Endothelial cell of umbilical vein (primary cell): ENCODE measurements at regions not wholly inside any gene's neighbourhood (a gene's known extent, or its start where the extent isn't known, plus 50 kb on each side); places are given as distances from the start of the nearest gene placed in this dataset.

ENCODE experiments used
- BruUV-seq: library from RNA; stranded (reverse); fragments of 400-500 nt; replicated peaks from 2 replicates; lab custom pipeline; 2021; lab: Mats Ljungman, UMichigan
- CTCF ChIA-PET: fragments of 300-600, 350-600 bp; sonication (Branson Sonifier 250); formaldehyde crosslinking; loops from one replicate; lab custom pipeline; 2021; ENCODE audit warnings: antibody characterized with exemption, inconsistent platforms; lab: Charles Lee
- POLR2A ChIA-PET: fragments of 300-600, 350-600 bp; sonication (Branson Sonifier 250); formaldehyde crosslinking; loops from one replicate; lab custom pipeline; 2021; ENCODE audit warnings: antibody characterized with exemption, inconsistent platforms; lab: Charles Lee
- DNase-seq: peaks from one replicate; pipeline ENCODE4 v3.0.0-alpha.2; 2011; ENCODE audit warnings: low read depth, low spot score
- FAIRE-seq: peaks from 2 replicates; lab custom pipeline; 2011; peaks lifted over from hg19 to GRCh38; lab: Jason Lieb, UNC
- H2AFZ ChIP-seq: 2 replicates; pipeline ENCODE4 v1.6.0; 2012; ENCODE audit warnings: low read depth, low read length, control low read depth, inconsistent platforms
- H3K27ac ChIP-seq: 2 replicates; pipeline ENCODE4 v1.5.1; 2011; ENCODE audit warnings: low read depth, mild to moderate bottlenecking, control low read depth, low read length, moderate library complexity; ENCODE audit not compliant: insufficient read depth
- H3K27me3 ChIP-seq, 2 experiments: 2 replicates each; pipeline versions ENCODE4 v1.6.0 to v1.6.1; 2011; ENCODE audit warnings: low read length in 2 of 2, mixed read lengths in 1 of 2; ENCODE audit not compliant: control insufficient read depth in 2 of 2, insufficient read depth in 2 of 2
- H3K36me3 ChIP-seq, 2 experiments: 2 replicates in 1 of 2; 3 replicates in 1 of 2; pipeline ENCODE4 v1.5.1; 2011; ENCODE audit warnings: low read length in 2 of 2, mild to moderate bottlenecking in 1 of 2, moderate library complexity in 1 of 2; ENCODE audit not compliant: control insufficient read depth in 2 of 2, insufficient read depth in 2 of 2; ENCODE audit errors: extremely low read depth in 1 of 2
- H3K4me1 ChIP-seq: 3 replicates; pipeline ENCODE4 v1.5.1; 2011; ENCODE audit warnings: mild to moderate bottlenecking, low read length; ENCODE audit not compliant: control insufficient read depth, insufficient read depth; ENCODE audit errors: extremely low read depth
- H3K4me2 ChIP-seq: 2 replicates; pipeline ENCODE4 v1.6.1; 2011; ENCODE audit warnings: low read length, control low read depth, mixed read lengths; ENCODE audit not compliant: insufficient read depth
- H3K4me3 ChIP-seq, 3 experiments: fragments of 200-600 bp in 1 of 3; sonication (generic), shearing (Covaris generic) in 1 of 3; replicated peaks in 1 of 3; 2 replicates each; pipeline ENCODE4 v1.5.1; 2011 to 2016; ENCODE audit warnings: control low read depth in 3 of 3, low read length in 3 of 3, mild to moderate bottlenecking in 2 of 3, inconsistent platforms in 1 of 3, low read depth in 1 of 3, moderate library complexity in 1 of 3; ENCODE audit not compliant: insufficient read depth in 1 of 3
- H3K79me2 ChIP-seq: 2 replicates; pipeline ENCODE4 v1.6.0; 2012; ENCODE audit warnings: low read length, inconsistent platforms; ENCODE audit not compliant: control insufficient read depth, insufficient read depth
- H3K9ac ChIP-seq: replicated peaks from 2 replicates; pipeline ENCODE3; 2011; ENCODE audit warnings: low read length, control low read depth; ENCODE audit not compliant: insufficient read depth; ENCODE audit errors: extremely low read depth
- H3K9me1 ChIP-seq: replicated peaks from 3 replicates; pipeline ENCODE4 v1.6.0; 2011; ENCODE audit warnings: mild to moderate bottlenecking, low read length; ENCODE audit not compliant: control insufficient read depth, insufficient read depth; ENCODE audit errors: extremely low read depth
- H3K9me3 ChIP-seq: replicated peaks from 2 replicates; pipeline ENCODE4 v1.5.1; 2012; ENCODE audit warnings: low read length, inconsistent platforms; ENCODE audit not compliant: control insufficient read depth, insufficient read depth
- H4K20me1 ChIP-seq: replicated peaks from 2 replicates; pipeline ENCODE3; 2011; ENCODE audit warnings: mild to moderate bottlenecking, low read length; ENCODE audit not compliant: control insufficient read depth, insufficient read depth; ENCODE audit errors: extremely low read depth
- EZH2 ChIP-seq: IDR thresholded peaks from 2 replicates; pipeline ENCODE4 v1.6.1; 2012; ENCODE audit warnings: borderline replicate concordance, low read depth, mild to moderate bottlenecking, moderate library complexity, low read length, inconsistent platforms; ENCODE audit not compliant: severe bottlenecking
- FOS ChIP-seq: IDR thresholded peaks from 2 replicates; pipeline ENCODE4 v1.6.1; 2011; ENCODE audit warnings: mild to moderate bottlenecking, low read length, moderate library complexity, borderline replicate concordance; ENCODE audit not compliant: insufficient read depth
- GATA2 ChIP-seq: IDR thresholded peaks from 2 replicates; pipeline ENCODE4 v1.7.0; 2011; ENCODE audit warnings: low read depth, mild to moderate bottlenecking, moderate library complexity, mixed read lengths, low read length; ENCODE audit not compliant: insufficient read length, insufficient read depth
- JUN ChIP-seq: IDR thresholded peaks from 2 replicates; pipeline ENCODE4 v1.6.1; 2011; ENCODE audit warnings: borderline replicate concordance, low read depth; ENCODE audit not compliant: insufficient read length, insufficient read depth
- MAX ChIP-seq: IDR thresholded peaks from 2 replicates; pipeline ENCODE4 v1.6.1; 2011; ENCODE audit not compliant: insufficient read depth, insufficient read length
- POLR2AphosphoS5 ChIP-seq: IDR thresholded peaks from 2 replicates; pipeline ENCODE4 v1.6.1; 2012; ENCODE audit warnings: low read depth, mild to moderate bottlenecking, control low read depth, low read length, moderate library complexity; ENCODE audit not compliant: insufficient read depth
- dilution Hi-C: fragments of 300-500 bp; cut with MboI; formaldehyde crosslinking; loops from one replicate; pipeline ENCODE4 v1.15.0; 2019; ENCODE audit warnings: low sequenced_read_pairs; ENCODE audit not compliant: extremely low pct_ligation_motif_present
- intact Hi-C: fragments of 100-400 bp; cut with micrococcal nuclease; formaldehyde crosslinking; loops from one replicate; pipeline ENCODE4 v1.10.0; 2022
- TF ChIP-seq, protein P1 (sequence below), 2 donors: IDR thresholded peaks; 1 replicate in 1 of 2; 2 replicates in 1 of 2; pipeline ENCODE4 v1.5.1; 2011; ENCODE audit warnings: low read length in 2 of 2, mild to moderate bottlenecking in 2 of 2, moderate library complexity in 2 of 2, control low read depth in 1 of 2, inconsistent platforms in 1 of 2, low read depth in 1 of 2; ENCODE audit not compliant: insufficient read depth in 1 of 2; ENCODE audit errors: extremely low read depth in 1 of 2

DNA sequence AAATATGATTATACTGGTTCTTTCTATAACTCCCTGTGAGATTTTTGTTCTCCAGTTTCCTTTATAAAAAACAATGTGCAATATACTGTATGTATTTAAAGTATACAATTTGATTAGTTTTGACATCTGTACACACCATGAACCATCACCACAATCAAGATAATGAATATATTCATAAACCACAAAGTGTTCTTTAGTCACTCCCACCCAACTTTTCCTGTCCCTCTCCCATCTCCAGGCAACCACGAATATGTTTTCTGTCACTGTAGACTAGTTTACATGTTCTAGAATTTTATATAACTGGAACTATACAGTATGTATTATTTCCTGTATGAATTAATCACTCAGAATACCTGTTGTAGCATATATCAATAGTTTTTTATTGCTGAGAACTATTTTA lies 177.0 kb upstream of the MBNL1 start:
- no peak overlapping the region for H3K4me2 ChIP-seq
- H3K36me3 ChIP-seq = no peaks in the 10 kb centered on the region
- no peaks in the 10 kb centered on the region for H3K4me1 ChIP-seq
- POLR2A ChIA-PET = no interaction called here
- no peak overlapping the region for H3K27ac ChIP-seq
- DNase-seq = no peak
- intact Hi-C loops (no loop called here), dilution Hi-C loops (no loop called here)
- no peaks in the 10 kb centered on the region for H3K27me3 ChIP-seq
- FAIRE-seq = no peak
- no TSS peak for BruUV-seq
- H3K9me3 ChIP-seq = no peaks in the 10 kb centered on the region
- TF ChIP-seq GATA2 (no peak), JUN (no peak), POLR2AphosphoS5 (no peak), FOS (no peak), MAX (no peak), EZH2 (no peak)
- TF ChIP-seq, protein P1, sequence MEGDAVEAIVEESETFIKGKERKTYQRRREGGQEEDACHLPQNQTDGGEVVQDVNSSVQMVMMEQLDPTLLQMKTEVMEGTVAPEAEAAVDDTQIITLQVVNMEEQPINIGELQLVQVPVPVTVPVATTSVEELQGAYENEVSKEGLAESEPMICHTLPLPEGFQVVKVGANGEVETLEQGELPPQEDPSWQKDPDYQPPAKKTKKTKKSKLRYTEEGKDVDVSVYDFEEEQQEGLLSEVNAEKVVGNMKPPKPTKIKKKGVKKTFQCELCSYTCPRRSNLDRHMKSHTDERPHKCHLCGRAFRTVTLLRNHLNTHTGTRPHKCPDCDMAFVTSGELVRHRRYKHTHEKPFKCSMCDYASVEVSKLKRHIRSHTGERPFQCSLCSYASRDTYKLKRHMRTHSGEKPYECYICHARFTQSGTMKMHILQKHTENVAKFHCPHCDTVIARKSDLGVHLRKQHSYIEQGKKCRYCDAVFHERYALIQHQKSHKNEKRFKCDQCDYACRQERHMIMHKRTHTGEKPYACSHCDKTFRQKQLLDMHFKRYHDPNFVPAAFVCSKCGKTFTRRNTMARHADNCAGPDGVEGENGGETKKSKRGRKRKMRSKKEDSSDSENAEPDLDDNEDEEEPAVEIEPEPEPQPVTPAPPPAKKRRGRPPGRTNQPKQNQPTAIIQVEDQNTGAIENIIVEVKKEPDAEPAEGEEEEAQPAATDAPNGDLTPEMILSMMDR (IDR thresholded peaks at IDR 0.05; ENCODE audit: extremely low read depth in 1 of 2, insufficient read depth in 1 of 2, low read depth in 1 of 2, low read length in 2 of 2) = no peak
- no peaks in the 10 kb centered on the region for H3K79me2 ChIP-seq
- H3K9me1 ChIP-seq = no peaks in the 10 kb centered on the region
- H3K9ac ChIP-seq = no peak overlapping the region
- no peaks in the 10 kb centered on the region for H4K20me1 ChIP-seq
- no peak overlapping the region for H3K4me3 ChIP-seq
- CTCF ChIA-PET = no interaction called here
- H2AFZ ChIP-seq = no peak overlapping the region
